AG10803 (cell line): ENCODE measurements at regions not wholly inside any gene's neighbourhood (a gene's known extent, or its start where the extent isn't known, plus 50 kb on each side); places are given as distances from the start of the nearest gene placed in this dataset.

Source experiments
- DNase-seq: peaks from one replicate; pipeline ENCODE4 v3.0.0; 2010; ENCODE audit warnings: low read depth
- H3K4me3 ChIP-seq: 2 replicates; pipeline ENCODE4 v1.5.1; 2011; ENCODE audit warnings: mild to moderate bottlenecking, low read length, control low read depth
- TF ChIP-seq, protein P1 (sequence below): conservative IDR thresholded peaks from 2 replicates; pipeline ENCODE4 v1.5.1; 2011; ENCODE audit warnings: mild to moderate bottlenecking, low read length, control low read depth, inconsistent platforms

GRCh38 chr21:24118738-24119459, 1488.4 kb downstream of the MRPL39 start:
- H3K4me3 ChIP-seq, result no peak overlapping the region
- TF ChIP-seq, protein P1, sequence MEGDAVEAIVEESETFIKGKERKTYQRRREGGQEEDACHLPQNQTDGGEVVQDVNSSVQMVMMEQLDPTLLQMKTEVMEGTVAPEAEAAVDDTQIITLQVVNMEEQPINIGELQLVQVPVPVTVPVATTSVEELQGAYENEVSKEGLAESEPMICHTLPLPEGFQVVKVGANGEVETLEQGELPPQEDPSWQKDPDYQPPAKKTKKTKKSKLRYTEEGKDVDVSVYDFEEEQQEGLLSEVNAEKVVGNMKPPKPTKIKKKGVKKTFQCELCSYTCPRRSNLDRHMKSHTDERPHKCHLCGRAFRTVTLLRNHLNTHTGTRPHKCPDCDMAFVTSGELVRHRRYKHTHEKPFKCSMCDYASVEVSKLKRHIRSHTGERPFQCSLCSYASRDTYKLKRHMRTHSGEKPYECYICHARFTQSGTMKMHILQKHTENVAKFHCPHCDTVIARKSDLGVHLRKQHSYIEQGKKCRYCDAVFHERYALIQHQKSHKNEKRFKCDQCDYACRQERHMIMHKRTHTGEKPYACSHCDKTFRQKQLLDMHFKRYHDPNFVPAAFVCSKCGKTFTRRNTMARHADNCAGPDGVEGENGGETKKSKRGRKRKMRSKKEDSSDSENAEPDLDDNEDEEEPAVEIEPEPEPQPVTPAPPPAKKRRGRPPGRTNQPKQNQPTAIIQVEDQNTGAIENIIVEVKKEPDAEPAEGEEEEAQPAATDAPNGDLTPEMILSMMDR, result no peak
- DNase-seq, result no peak

GRCh38 chr21:24115141-24115540, 1492.1 kb downstream of the MRPL39 start:
- TF ChIP-seq, protein P1, result no peak
- no peak for DNase-seq
- H3K4me3 ChIP-seq, result no peak overlapping the region

- no peak overlapping the region for H3K4me3 ChIP-seq
- no peak for DNase-seq
- TF ChIP-seq, protein P1, result no peak
These were observed 1495.3 kb downstream of the MRPL39 start for GRCh38 chr21:24112020-24112419.

GRCh38 chr21:24110846-24111245, 1496.4 kb downstream of the MRPL39 start:
- DNase-seq, result no peak
- H3K4me3 ChIP-seq, result no peak overlapping the region
- TF ChIP-seq, protein P1, result no peak

DNA sequence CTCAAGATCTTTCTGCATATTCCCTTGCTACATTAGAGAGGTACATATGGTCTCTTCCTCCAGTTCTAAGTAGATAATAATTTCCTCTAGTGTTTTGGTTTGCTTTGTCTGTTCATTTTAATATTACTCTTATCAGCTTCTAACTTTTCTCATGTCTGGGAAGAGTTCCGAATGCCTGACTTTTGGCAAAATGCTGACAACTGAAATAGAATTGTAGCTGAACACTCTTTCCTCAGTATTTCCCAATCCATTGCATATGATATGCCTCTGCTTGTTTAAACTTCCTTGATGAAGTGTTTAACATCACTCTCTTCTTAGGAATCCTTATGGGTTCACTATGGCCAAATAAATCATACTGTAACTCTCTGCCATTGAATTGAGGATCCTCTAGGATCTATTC, 1510.1 kb downstream of the MRPL39 start:
- TF ChIP-seq, protein P1, result no peak

GRCh38 chr21:24096651-24097050, 1510.6 kb downstream of the MRPL39 start:
- no peak for DNase-seq
- no peak overlapping the region for H3K4me3 ChIP-seq
- TF ChIP-seq, protein P1, result no peak

More for the DNA sequence above, 1510.1 kb downstream of the MRPL39 start:
- DNase-seq, result no peak
- no peak overlapping the region for H3K4me3 ChIP-seq

GRCh38 chr21:24093032-24093431, 1514.2 kb downstream of the MRPL39 start:
- TF ChIP-seq, protein P1, result no peak
- H3K4me3 ChIP-seq, result no peak overlapping the region
- DNase-seq, result no peak
